Omental fat pad (tissue), 3 donors: ENCODE measurements at regions not wholly inside any gene's neighbourhood (a gene's known extent, or its start where the extent isn't known, plus 50 kb on each side); places are given as distances from the start of the nearest gene placed in this dataset.

ENCODE experiments used
- ATAC-seq: fragments of 150-250 bp; one replicate; pipeline ENCODE4 v1.9.1; 2016; ENCODE audit warnings: mild to moderate bottlenecking, moderate library complexity; ENCODE audit not compliant: low FRiP score
- DNase-seq: peaks from one replicate; pipeline ENCODE4 v3.0.0-alpha.2; 2019; ENCODE audit warnings: low spot score
- TF ChIP-seq, protein P1 (sequence below), 3 donors: fragments of 450-650 bp; IDR thresholded peaks; one replicate each; pipeline ENCODE4 v1.5.1; 2016 to 2017; ENCODE audit warnings: antibody characterized with exemption in 3 of 3, mild to moderate bottlenecking in 3 of 3, moderate library complexity in 2 of 3

DNA sequence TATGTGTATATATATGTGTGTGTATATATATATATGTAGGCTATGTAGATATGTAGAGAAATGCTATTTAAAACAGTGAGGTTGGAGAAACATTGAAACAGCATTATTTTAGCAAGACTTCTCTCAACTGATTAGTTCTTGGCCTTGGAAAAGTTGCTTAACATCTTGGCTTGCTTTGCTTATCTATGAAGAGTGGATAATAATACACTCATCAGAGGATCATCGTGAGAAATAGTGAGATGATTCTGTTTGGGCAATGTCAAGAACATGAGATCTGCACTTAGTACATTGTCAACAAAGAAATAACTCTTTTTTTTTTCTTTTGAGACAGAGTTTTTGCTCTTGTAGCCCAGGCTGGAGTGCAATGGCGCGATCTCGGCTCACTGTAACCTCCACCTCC, 128.3 kb downstream of the KLF5 start:
- ATAC-seq (no peak), DNase-seq (no peak)
- TF ChIP-seq, protein P1, sequence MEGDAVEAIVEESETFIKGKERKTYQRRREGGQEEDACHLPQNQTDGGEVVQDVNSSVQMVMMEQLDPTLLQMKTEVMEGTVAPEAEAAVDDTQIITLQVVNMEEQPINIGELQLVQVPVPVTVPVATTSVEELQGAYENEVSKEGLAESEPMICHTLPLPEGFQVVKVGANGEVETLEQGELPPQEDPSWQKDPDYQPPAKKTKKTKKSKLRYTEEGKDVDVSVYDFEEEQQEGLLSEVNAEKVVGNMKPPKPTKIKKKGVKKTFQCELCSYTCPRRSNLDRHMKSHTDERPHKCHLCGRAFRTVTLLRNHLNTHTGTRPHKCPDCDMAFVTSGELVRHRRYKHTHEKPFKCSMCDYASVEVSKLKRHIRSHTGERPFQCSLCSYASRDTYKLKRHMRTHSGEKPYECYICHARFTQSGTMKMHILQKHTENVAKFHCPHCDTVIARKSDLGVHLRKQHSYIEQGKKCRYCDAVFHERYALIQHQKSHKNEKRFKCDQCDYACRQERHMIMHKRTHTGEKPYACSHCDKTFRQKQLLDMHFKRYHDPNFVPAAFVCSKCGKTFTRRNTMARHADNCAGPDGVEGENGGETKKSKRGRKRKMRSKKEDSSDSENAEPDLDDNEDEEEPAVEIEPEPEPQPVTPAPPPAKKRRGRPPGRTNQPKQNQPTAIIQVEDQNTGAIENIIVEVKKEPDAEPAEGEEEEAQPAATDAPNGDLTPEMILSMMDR (IDR thresholded peaks at IDR 0.05): no peak

DNA sequence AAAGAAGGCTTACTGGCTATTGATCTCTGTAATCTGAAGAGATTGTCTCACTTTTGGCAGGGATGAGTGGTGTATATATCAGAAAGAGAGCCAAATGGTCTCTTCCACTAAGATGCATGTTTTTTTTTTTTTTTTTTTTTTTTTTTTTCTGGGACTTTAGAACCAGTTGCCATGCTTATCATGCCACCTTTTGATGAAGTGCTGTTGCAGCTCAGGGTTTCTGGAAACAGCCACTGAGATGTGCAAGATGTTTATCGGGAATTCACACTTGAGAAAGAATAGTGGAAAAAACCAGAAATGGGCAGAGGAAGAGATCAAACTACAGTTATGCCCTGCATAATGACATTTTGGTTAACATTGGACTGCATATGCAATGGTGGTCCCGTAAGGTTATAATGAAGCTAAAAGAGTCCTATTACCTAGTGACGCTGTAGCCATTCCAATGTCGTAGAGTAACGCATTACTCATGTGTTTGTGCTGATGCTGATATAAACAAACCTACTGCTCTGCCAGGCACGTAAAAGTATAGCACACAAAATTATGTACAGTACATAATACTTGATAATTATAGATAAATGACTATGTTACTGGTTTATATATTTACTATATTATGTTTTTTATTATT, 121.0 kb downstream of the KLF5 start:
- no peak for DNase-seq
- TF ChIP-seq, protein P1 (IDR thresholded peaks at IDR 0.05): no peak
- ATAC-seq: no peak

DNA sequence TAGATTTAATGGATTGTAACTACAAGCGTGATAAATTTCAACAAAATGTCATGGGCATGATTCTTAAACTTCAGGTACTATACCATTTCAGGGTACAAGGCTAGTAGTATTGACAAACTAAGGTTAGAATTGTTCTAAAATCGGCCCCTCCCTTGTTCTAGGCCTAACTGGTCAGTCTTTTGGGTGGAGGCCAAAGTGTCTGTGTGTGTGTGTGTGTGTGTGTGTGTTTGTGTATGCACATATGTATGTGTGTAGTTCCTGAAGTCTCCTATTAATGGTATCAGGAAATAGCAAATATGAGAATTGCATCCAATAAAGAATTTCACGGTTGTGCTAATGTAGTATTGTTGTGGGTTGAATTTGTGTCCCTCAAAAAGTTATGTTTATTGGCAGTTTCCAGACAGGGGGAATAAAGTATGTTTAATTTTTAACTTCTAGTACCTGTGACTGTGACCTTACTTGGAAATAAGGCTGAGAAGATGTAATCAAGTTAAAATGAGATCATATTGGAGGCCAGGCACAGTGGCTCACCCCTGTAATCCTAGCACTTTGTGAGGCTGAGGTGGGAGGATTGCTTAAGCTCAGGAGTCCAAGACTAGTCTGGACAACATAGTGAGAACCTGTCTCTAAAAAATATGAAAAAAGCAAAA, 119.2 kb downstream of the KLF5 start:
- TF ChIP-seq, protein P1 (IDR thresholded peaks at IDR 0.05): no peak
- no peak for ATAC-seq
- no peak for DNase-seq

DNA sequence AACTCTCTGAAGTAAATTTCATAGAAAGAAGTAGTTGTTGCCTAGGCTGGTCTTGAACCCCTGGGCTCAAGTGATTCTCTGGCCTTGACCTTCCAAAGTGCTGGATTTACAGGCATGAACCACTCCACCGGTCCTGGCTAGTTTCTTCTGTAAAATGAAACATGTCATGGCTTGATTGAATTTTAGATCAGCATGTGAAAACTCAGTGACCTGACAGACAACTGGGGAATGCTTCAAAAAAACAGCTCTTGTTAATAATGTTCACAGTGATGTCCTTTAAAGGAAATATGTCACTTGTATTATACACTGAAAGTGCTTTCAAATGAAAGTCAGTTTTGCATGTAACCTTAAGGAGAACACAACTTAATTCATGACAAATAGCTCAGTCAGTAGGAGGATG, 118.2 kb downstream of the KLF5 start:
- DNase-seq (no peak), ATAC-seq (no peak)
- TF ChIP-seq, protein P1 (IDR thresholded peaks at IDR 0.05): no peak

DNA sequence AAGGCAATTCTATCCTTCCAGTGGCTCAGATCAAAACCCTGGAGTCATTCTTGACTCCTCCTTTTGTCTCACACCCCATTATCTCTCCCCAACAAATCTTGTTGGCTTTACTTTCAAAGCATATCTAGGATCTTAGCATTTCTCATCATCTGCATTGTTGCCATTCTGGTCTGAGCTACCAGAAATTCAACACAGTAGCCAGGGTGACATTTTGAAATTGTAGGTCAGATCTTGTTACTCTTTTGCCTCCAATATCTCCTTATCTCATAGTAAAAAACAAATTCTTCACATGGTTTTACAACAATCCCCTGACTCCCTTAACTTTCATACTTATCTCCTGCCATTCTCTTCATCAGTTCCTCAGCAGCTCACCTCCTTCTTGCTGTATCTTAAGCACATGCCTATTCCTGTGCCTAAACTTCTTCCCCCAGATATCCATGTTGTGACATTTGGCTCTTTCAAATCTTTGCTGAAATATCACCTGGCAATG, 115.8 kb downstream of the KLF5 start:
- TF ChIP-seq, protein P1 (IDR thresholded peaks at IDR 0.05): no peak
- ATAC-seq (no peak), DNase-seq (no peak)

DNA sequence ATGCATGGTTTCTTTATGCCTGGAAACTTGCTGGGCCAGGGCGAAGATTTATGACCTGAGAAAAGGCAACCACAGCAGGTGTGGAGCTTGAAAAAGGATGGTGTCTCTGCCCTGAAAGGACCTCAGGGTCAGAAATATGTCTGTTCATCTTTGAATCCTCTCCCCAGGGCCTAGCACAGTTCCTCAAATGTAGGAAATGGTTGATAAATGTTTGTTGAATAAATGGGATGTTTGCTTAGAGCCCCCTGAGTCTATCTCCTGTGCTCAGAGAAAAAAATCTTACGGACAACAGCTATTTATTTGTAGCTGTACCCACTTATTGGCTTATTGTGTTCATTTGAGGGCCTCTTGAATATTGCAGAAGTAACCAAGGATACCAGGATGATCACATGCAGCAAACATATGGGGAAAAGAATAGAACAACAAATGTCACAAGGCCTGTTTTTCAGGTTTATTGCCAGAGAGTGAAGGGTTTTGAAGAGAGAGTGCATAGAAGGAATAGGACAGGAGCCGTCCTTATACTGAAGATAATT, 114.5 kb downstream of the KLF5 start:
- DNase-seq (no peak), ATAC-seq (no peak)
- TF ChIP-seq, protein P1 (IDR thresholded peaks at IDR 0.05): no peak

DNA sequence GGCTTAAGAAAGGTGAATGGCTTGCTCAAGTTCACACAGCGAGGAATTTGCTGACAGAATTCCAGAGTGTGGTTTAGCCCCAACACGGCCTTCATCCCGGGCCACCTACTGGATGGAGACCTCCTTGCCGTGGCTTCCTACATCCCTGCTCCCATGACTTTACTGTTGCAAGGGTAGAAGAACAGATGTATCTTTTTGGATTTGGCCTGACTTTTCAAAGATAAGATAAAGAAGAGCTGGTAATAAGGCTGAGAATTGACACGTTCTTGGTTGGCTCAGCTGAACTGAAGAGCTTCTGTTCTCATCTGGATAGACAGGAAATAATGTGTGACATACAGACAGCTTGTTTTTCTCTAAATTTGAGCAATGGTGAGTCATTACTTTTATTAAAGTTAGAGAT, 113.1 kb downstream of the KLF5 start:
- TF ChIP-seq, protein P1 (IDR thresholded peaks at IDR 0.05): no peak
- DNase-seq (no peak), ATAC-seq (no peak)
